Suppressor macrophage treated with lipopolysaccharide for 1 hour (primary cell): ENCODE measurements at regions not wholly inside any gene's neighbourhood (a gene's known extent, or its start where the extent isn't known, plus 50 kb on each side); places are given as distances from the start of the nearest gene placed in this dataset.

Source experiments
- DNase-seq, 3 donors: peaks; one replicate each; pipeline ENCODE4 v3.0.0-alpha.2; 2020 to 2022

- DNase-seq = no peak
Observed at GRCh38 chr10:89829262-89829886, 128.0 kb downstream of the KIF20B start.

GRCh38 chr10:89829887-89830269 is 128.5 kb downstream of the KIF20B start:
- DNase-seq = peak in 1 of 3 donors; percentile 12

DNA sequence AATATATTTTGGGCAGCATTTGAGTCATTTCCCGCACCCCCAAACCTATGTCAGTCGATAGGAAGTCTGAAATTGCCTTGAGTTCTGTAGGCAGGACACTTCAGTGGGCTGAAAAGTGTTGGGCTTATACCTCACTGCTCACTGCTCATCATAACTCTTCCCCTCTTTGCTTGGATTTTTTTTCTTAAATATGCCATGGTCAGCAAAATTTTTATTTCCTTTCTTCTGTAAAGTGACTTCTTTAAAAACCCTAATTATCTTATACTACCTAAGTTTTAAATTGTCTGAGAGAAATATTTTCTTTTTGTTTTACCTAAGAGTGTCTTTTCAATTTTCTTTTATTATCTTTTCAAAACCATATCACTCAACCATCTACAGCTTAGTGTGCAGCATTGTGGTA is 129.2 kb downstream of the KIF20B start:
- DNase-seq = no peak

DNA sequence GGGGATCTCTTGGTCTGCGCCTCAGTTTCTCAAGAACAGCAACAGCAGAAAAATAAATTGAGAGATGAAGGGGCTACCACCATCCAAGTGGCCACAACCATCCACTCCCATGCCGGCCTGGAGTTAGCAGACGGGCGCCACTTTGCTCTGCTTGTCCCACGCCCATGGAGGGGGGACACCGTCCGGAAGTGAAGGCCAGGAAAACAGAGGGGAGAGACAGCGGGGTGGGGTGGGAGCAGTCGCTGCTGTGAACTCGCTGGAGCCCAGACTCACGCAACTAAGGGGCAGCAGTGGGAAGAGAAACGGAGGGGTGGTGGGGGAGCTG is 135.4 kb downstream of the KIF20B start:
- DNase-seq = no peak

DNA sequence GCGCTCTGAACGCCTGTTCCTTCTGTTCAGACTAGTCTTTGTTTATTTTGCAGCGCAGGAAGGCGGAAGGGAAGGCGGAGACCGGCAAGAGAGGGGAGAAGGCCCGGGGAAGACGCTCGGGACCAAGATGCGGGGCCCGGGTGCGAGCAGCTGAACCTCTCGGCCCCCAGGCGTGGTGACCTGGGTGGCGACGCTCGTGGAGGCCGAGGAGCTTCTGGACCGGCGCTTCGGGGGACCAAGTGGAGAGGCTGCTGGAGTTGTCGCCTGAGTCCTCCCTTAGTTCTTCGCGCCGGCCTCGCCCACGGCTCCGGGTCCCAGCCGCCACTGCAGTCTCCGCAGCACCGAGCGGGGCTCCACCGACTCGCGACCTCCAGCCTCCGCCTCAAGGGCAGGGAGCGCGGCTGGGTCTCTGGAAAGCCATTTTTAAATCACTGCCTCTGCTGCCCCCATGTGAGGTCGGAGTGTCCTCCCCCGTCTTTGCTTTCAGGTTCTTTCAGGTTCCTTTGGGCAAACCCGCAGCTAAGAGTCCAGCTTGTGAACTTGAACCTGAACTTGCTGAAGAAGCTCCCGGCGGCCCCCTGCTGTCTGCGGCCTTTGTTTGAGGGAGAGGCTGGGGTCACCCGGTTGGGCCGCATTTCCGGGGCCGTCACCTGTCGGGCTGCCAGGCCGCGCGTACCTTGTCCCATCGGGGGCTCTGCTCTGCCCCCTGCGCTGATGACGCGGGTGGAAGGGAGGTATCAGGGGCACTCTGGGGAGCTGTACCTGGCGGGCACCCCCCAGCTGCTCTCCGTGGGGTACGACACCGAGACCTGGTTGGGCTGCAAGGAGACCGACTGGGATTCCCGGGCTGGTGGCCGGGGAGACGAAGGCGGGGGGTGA is 136.0 kb downstream of the KIF20B start:
- DNase-seq = peak in 2 of 3 donors; percentile 20 to 39

DNA sequence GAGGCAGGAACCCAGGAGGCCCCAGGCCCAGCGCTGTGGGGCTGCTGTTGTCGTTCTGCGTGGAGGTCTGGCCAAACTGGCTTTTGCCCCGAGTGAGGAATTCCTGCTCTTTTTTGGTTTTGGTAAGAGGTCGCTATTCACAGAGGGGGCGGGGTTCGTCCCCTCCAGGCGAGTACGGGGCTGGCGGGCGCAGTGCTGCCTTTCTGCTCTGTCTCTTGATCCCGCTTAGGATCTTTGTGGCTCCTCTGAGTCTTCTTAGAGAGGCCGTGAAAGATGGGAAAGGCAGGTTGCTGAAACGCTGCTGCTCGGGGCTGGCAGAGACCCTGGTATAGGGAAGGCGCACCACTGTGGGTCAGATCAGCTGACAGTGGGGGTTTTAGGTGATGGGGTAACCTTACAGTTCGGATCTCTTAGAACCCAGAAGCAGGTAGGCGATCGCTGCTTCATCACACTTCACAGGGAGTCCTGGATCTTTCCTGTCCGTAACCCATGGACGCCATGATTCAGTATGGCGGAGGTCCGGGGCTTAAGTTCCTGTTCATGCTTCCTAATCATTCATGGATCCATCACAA is 136.7 kb downstream of the KIF20B start:
- DNase-seq = peak in 1 of 3 donors; percentile 9

GRCh38 chr10:89845541-89846280 is 144.3 kb downstream of the KIF20B start:
- no peak for DNase-seq

GRCh38 chr10:89846281-89846630 is 144.9 kb downstream of the KIF20B start:
- DNase-seq = no peak

DNA sequence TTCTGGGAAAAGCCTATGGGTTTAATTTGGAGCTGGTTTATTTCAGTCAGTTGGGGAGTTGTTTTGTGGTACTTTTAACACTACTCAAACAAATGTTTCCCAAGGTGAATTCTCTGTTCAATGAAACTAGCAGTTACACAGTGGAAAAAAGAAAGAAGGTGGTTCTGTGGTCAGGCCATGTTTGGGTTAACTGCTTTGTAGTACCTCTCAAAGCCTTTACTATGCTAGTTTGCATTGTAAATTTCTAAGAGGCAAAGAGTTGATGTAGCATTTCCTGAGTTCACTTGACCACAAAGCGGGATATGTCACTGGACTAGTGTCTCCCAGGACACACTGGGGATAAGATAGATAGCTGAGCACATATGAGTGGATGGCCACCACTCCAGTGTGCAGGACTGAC is 145.4 kb downstream of the KIF20B start:
- no peak for DNase-seq

- DNase-seq = no peak
Observed at GRCh38 chr10:89852872-89853271, 151.5 kb downstream of the KIF20B start.

DNA sequence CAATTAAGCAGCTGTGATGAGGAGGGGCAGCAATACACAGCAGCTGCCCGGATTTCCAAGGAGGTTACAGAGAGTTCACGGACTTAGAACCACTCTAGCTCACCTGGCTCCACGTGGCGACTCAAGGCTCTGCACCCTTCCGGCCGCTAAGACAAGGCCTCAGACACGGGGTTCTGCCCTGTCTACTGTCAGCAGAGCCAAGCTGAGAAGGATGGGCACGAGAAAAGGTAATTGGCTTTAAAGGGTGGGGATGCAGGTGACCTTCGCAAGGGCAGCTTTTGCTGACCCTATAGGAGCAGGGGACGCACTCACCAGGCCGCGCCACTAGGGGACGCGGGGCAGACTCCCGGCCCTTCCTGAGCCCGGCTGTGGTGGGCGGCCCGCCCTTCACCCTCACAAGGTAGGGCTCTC is 152.4 kb downstream of the KIF20B start:
- no peak for DNase-seq

DNA sequence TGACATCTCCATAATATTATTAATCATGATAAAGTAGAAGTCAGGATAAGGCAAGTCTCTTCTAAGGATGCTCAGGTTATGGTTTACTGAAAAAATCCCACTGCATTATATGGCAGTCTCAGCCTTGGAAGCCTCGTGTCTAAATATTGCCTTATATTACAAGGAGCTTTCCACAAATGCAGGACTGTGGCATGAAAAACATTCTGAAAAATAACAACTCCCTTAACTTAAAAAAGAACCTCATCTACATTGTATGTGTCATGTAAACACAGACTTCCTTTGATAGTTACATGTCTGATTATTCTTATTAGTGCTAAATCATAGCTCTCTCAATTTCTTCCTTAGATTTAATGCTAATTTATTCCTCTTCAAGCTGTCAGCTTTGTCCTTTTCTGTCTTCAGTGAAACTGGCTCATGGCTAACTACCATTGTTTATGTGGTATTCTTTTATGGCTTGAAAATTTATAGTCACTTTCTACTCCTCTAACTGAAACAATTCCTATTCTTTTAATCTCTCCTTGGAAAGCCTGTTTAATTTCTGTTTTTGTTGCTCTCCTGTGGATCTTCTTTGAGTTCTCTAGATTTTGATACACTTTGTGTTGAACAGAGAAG is 156.1 kb downstream of the KIF20B start:
- no peak for DNase-seq

DNA sequence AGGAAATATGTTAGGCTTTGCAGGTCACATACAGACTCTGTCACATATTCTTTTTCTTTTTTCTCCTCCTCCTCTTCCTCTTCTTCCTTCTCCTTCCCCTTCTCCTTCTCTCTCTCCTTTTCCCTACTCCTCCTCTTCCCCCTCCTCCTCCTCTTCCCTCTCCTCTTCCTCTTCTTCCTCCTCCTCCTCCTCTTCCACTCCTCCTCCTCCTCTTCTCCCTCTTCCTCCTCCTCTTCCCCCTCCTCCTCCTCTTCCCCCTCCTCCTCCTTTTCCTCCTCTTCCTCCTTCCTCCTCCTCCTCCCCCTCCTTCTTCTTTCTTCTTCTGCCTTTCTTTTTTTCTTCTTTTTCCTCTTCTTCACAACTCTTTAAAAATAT is 159.8 kb downstream of the KIF20B start:
- no peak for DNase-seq

DNA sequence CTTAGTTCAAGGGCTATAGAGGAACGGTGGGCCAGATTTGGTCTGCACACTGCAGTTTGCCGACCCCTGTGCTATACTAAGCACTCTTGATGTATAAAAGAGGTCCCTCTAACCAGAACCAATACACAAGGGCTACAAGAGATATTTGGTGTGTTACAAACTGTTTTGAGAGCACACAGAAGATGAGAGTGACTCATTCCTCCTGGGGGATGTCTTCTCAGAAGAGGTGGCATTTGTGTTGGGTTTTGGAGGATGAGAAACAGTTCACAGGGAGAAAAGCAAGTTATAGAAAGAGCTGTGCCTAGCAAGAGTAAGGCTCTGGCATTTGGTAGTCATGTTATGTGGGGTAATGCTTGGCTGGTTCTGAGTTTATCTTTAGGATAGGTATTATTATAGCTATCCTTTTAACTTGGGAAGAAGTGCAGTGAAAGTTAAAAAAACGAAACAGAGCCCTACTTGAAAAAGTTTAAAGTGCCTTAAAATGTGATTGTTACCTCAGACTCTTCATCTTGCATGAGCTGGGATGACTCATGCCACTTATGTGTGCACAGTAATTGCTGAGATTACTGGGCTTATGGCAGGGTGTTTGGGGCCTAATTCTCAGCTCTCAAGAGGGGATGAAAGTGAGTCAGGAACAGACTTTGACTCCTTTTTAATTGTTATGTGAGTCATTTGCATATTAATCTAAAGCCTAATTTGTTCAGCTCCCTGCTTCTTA is 160.4 kb downstream of the KIF20B start:
- DNase-seq = peak; percentile 31 to 71 (median 64)

GRCh38 chr10:89867964-89868363 is 166.6 kb downstream of the KIF20B start:
- peak; percentile 22 to 48 (median 41) for DNase-seq

DNA sequence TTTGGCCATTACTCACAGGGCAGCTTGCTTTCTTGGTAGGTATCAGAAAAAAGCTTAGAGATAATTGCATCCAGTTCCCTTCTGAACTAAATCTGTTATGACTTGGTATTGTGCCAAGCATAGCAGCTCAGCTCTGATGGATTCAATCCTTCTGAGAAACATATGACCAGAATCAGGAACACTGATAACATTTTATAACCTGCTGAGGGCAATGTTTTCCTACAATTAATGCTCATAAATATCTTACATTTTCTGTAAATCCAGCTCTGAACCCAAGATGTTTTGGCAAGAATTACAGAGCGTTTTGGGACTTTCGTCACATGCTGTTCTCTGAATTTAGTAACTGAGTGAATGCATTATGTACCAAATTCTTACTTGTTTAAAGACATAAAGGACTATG is 167.8 kb downstream of the KIF20B start:
- no peak for DNase-seq

- no peak for DNase-seq
Observed at GRCh38 chr10:89869592-89870156, 168.3 kb downstream of the KIF20B start.

- DNase-seq = no peak
Observed at GRCh38 chr10:89870936-89871335, 169.5 kb downstream of the KIF20B start.

DNA sequence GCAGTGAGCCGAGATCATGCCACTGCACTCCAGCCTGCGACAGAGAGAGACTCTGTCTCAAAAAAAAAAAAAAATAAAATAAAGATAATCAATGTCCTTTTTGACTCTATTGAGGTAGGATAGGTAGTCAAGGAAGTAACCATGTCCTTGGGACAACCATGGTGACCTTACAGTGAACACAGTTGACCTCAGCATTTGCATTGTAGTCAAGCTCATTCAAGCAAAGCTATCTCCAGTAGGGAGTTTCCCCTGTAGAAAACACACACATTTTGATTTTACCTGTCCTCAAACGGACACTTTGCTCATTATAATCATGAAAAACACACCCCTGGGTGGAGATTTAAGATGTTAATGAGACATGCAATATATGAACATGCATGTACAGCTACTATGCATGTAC is 171.7 kb downstream of the KIF20B start:
- DNase-seq = no peak

- no peak for DNase-seq
Observed at GRCh38 chr10:89875557-89875956, 174.2 kb downstream of the KIF20B start.

GRCh38 chr10:89879121-89879520 is 177.7 kb downstream of the KIF20B start:
- no peak for DNase-seq

- DNase-seq = no peak
Observed at GRCh38 chr10:89887406-89887805, 186.0 kb downstream of the KIF20B start.
